ENCODE measurements at regions not wholly inside any gene's neighbourhood (a gene's known extent, or its start where the extent isn't known, plus 50 kb on each side); places are given as distances from the start of the nearest gene placed in this dataset.

- TF ChIP-seq POLR2A (IDR thresholded peaks at IDR 0.05) = no peak
- TF ChIP-seq, protein P1, sequence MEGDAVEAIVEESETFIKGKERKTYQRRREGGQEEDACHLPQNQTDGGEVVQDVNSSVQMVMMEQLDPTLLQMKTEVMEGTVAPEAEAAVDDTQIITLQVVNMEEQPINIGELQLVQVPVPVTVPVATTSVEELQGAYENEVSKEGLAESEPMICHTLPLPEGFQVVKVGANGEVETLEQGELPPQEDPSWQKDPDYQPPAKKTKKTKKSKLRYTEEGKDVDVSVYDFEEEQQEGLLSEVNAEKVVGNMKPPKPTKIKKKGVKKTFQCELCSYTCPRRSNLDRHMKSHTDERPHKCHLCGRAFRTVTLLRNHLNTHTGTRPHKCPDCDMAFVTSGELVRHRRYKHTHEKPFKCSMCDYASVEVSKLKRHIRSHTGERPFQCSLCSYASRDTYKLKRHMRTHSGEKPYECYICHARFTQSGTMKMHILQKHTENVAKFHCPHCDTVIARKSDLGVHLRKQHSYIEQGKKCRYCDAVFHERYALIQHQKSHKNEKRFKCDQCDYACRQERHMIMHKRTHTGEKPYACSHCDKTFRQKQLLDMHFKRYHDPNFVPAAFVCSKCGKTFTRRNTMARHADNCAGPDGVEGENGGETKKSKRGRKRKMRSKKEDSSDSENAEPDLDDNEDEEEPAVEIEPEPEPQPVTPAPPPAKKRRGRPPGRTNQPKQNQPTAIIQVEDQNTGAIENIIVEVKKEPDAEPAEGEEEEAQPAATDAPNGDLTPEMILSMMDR (IDR thresholded peaks at IDR 0.05) = no peak
- TF ChIP-seq EP300 (IDR thresholded peaks at IDR 0.05) = no peak
Observed at GRCh38 chr3:82306189-82306588, 544.7 kb upstream of the GBE1 start.

Measured in upper lobe of left lung (tissue), 4 donors.